OCI-LY3 (cell line): ENCODE measurements at regions not wholly inside any gene's neighbourhood (a gene's known extent, or its start where the extent isn't known, plus 50 kb on each side); places are given as distances from the start of the nearest gene placed in this dataset.

Experiments used
- H2AFZ ChIP-seq: fragments of 200-600, 300-600 bp; shearing (Covaris generic); 2 replicates; pipeline ENCODE4 v1.6.0; 2014; ENCODE audit warnings: antibody characterized with exemption, low read depth, low read length
- H3K27ac ChIP-seq: fragments of 200-600, 300-600 bp; sonication (generic); 2 replicates; pipeline ENCODE4 v1.5.1; 2014; ENCODE audit warnings: mild to moderate bottlenecking, low read length, moderate library complexity, mixed read lengths
- H3K27me3 ChIP-seq: fragments of 200-600, 300-600 bp; sonication (generic); 2 replicates; pipeline ENCODE4 v1.6.1; 2014; ENCODE audit warnings: low read depth, low read length, mixed read lengths
- H3K36me3 ChIP-seq: fragments of 200-600, 300-600 bp; sonication (generic); replicated peaks from 2 replicates; pipeline ENCODE3; 2014; ENCODE audit warnings: low read depth, low read length, mixed read lengths
- H3K4me1 ChIP-seq: fragments of 300-600, 200-600 bp; sonication (generic); 2 replicates; pipeline ENCODE4 v1.6.1; 2014; ENCODE audit warnings: low read length, mixed read lengths
- H3K4me2 ChIP-seq: fragments of 200-600, 300-600 bp; sonication (generic); 2 replicates; pipeline ENCODE4 v1.6.1; 2014; ENCODE audit warnings: low read length, mixed read lengths
- H3K4me3 ChIP-seq: fragments of 300-600, 200-600 bp; sonication (generic); 2 replicates; pipeline ENCODE4 v1.5.1; 2014; ENCODE audit warnings: antibody characterized with exemption, mild to moderate bottlenecking, low read length, moderate library complexity
- H3K79me2 ChIP-seq: fragments of 300-600, 200-600 bp; shearing (Covaris generic); 2 replicates; pipeline ENCODE4 v1.6.1; 2014; ENCODE audit warnings: mild to moderate bottlenecking, low read length, mixed read lengths
- H3K9ac ChIP-seq: fragments of 300-600, 200-600 bp; shearing (Covaris generic); 2 replicates; pipeline ENCODE4 v1.6.0; 2014; ENCODE audit warnings: mild to moderate bottlenecking, low read length, moderate library complexity
- H3K9me3 ChIP-seq: fragments of 200-600, 300-600 bp; shearing (Covaris generic); 2 replicates; pipeline ENCODE4 v1.6.1; 2014; ENCODE audit warnings: low read length, mixed read lengths; ENCODE audit not compliant: insufficient read depth
- H4K20me1 ChIP-seq: fragments of 200-600, 300-600 bp; sonication (generic); 2 replicates; pipeline ENCODE4 v1.6.1; 2016; ENCODE audit warnings: low read length, mixed read lengths; ENCODE audit not compliant: insufficient read depth
- CTCF ChIP-seq: fragments of 200-600, 300-600 bp; sonication (generic); IDR thresholded peaks from 2 replicates; pipeline ENCODE4 v1.5.1; 2014; ENCODE audit warnings: antibody characterized with exemption, low read length, low read depth
- EZH2phosphoT487 ChIP-seq: fragments of 200-600 bp; shearing (Covaris generic); IDR thresholded peaks from 2 replicates; pipeline ENCODE4 v1.6.1; 2018; ENCODE audit warnings: antibody characterized with exemption, mixed run types, low read depth

- Histone ChIP-seq H3K36me3 (no peaks in the 10 kb centered on the region), H3K4me3 (no peak overlapping the region), H4K20me1 (no peaks in the 10 kb centered on the region), H3K79me2 (no peaks in the 10 kb centered on the region), H3K4me2 (no peak overlapping the region), H3K27ac (no peak overlapping the region), H3K9me3 (no peaks in the 10 kb centered on the region), H3K27me3 (no peaks in the 10 kb centered on the region), H3K9ac (no peak overlapping the region), H3K4me1 (peaks cover 12% of the 10 kb centered on the region), H2AFZ (no peak overlapping the region)
- TF ChIP-seq CTCF (no peak), EZH2phosphoT487 (no peak)
Observed at GRCh38 chr12:88903333-88903732, 323.1 kb upstream of the KITLG start.

- H3K36me3 ChIP-seq: no peaks in the 10 kb centered on the region
- no peak for TF ChIP-seq EZH2phosphoT487
- TF ChIP-seq CTCF: no peak
- H3K4me1 ChIP-seq: peaks cover 52% of the 10 kb centered on the region
- H3K4me3 ChIP-seq: no peak overlapping the region
- no peak overlapping the region for H3K4me2 ChIP-seq
- no peak overlapping the region for H2AFZ ChIP-seq
- H3K27ac ChIP-seq: no peak overlapping the region
- no peaks in the 10 kb centered on the region for H3K79me2 ChIP-seq
- no peak overlapping the region for H3K9ac ChIP-seq
- no peaks in the 10 kb centered on the region for H3K9me3 ChIP-seq
- H3K27me3 ChIP-seq: no peaks in the 10 kb centered on the region
- H4K20me1 ChIP-seq: no peaks in the 10 kb centered on the region
Observed at GRCh38 chr12:88897723-88898122, 317.5 kb upstream of the KITLG start.

- Histone ChIP-seq H2AFZ (no peak overlapping the region), H3K4me2 (peak overlapping the region; percentile 6; the same call in 1 of the 2 replicates), H3K9me3 (no peaks in the 10 kb centered on the region), H3K4me3 (no peak overlapping the region), H3K27ac (no peak overlapping the region), H3K79me2 (no peaks in the 10 kb centered on the region), H3K9ac (no peak overlapping the region), H3K4me1 (peaks cover 47% of the 10 kb centered on the region), H4K20me1 (no peaks in the 10 kb centered on the region), H3K27me3 (no peaks in the 10 kb centered on the region), H3K36me3 (no peaks in the 10 kb centered on the region)
- TF ChIP-seq EZH2phosphoT487: no peak
- TF ChIP-seq CTCF: no peak
Observed at GRCh38 chr12:88896958-88897357, 316.7 kb upstream of the KITLG start.

GRCh38 chr12:88895634-88896033, 315.4 kb upstream of the KITLG start:
- H3K79me2 ChIP-seq: no peaks in the 10 kb centered on the region
- H3K4me2 ChIP-seq: no peak overlapping the region
- H3K4me3 ChIP-seq: no peak overlapping the region
- no peak overlapping the region for H2AFZ ChIP-seq
- H3K9me3 ChIP-seq: no peaks in the 10 kb centered on the region
- H3K27ac ChIP-seq: no peak overlapping the region
- H4K20me1 ChIP-seq: no peaks in the 10 kb centered on the region
- H3K36me3 ChIP-seq: no peaks in the 10 kb centered on the region
- no peak for TF ChIP-seq EZH2phosphoT487
- TF ChIP-seq CTCF: no peak
- no peaks in the 10 kb centered on the region for H3K27me3 ChIP-seq
- no peak overlapping the region for H3K9ac ChIP-seq
- peaks cover 44% of the 10 kb centered on the region for H3K4me1 ChIP-seq
